Thyroid gland (tissue), 4 donors: ENCODE measurements at regions not wholly inside any gene's neighbourhood (a gene's known extent, or its start where the extent isn't known, plus 50 kb on each side); places are given as distances from the start of the nearest gene placed in this dataset.

Experiments
- POLR2A ChIP-seq, 2 donors: fragments of 450-650 bp; IDR thresholded peaks; one replicate each; pipeline ENCODE4 v1.6.1; 2017; ENCODE audit warnings: antibody characterized with exemption in 2 of 2, mild to moderate bottlenecking in 2 of 2, moderate library complexity in 1 of 2
- TF ChIP-seq, protein P1 (sequence below), 6 experiments: fragments of 200-600 bp in 3 of 6; fragments of 450-650 bp in 3 of 6; sonication (generic) in 3 of 6; IDR thresholded peaks; one replicate each; pipeline ENCODE4 v1.5.1; 2016 to 2019; ENCODE audit warnings: antibody characterized with exemption in 6 of 6, mild to moderate bottlenecking in 2 of 6, inconsistent platforms in 1 of 6, moderate library complexity in 1 of 6

DNA sequence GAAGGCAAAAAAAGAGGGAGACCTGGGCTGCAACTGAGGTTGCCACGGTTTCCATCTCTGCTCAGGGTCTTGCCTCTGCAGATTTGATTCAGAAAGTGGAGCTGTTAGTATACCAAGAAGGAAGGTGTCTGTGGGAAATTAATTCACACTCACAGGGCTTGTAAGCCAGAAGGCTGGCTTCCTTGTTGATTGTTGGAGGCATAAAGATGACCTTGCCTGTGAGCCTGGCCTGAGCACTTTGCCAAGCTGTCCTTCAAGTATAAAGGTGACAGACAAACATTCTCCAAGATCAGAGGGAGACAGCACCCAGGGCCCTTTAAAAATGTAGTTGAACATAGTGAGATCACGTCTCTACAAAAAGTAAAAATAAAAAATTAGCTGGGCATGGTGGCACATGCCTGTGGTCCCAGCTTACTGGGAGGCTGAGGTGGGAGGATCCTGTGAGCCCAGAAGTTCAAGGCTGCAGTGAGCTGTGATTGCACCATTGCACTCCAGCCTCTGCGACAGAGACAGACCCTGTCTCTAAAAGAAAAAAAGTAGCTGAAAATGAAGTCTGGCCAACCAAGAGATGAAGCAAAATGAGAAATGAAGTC is 91.2 kb upstream of the UXS1 start:
- TF ChIP-seq POLR2A (IDR thresholded peaks at IDR 0.05): no peak
- TF ChIP-seq, protein P1, sequence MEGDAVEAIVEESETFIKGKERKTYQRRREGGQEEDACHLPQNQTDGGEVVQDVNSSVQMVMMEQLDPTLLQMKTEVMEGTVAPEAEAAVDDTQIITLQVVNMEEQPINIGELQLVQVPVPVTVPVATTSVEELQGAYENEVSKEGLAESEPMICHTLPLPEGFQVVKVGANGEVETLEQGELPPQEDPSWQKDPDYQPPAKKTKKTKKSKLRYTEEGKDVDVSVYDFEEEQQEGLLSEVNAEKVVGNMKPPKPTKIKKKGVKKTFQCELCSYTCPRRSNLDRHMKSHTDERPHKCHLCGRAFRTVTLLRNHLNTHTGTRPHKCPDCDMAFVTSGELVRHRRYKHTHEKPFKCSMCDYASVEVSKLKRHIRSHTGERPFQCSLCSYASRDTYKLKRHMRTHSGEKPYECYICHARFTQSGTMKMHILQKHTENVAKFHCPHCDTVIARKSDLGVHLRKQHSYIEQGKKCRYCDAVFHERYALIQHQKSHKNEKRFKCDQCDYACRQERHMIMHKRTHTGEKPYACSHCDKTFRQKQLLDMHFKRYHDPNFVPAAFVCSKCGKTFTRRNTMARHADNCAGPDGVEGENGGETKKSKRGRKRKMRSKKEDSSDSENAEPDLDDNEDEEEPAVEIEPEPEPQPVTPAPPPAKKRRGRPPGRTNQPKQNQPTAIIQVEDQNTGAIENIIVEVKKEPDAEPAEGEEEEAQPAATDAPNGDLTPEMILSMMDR (IDR thresholded peaks at IDR 0.05): no peak
